ENCODE measurements at regions not wholly inside any gene's neighbourhood (a gene's known extent, or its start where the extent isn't known, plus 50 kb on each side); places are given as distances from the start of the nearest gene placed in this dataset.

DNA sequence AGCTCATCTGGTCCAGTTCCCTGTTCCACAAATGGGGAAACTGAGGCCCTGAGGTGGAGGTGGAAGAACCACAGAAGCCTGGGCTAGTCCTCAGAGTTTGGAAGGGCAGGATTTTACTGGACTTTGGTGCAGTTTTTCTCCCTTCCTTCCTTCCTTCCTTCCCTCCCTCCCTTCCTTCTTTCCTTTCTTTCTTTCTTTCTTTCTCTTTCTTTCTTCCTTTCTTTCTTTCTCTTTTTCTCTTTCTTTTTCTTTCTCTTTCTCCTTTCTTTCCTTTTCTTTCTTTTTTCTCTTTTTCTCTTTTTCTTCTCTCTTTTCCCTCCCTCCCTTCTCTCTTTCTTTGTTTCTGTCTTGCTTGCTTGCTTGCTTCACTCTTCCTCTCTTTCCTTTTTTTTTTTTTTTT lies 95.7 kb upstream of the TBX3 start:
- Mint-ChIP-seq H3K9me3 (ENCODE audit: unreplicated experiment) (no peaks in the 10 kb centered on the region), H3K27ac (ENCODE audit: low read depth, unreplicated experiment) (no peak overlapping the region), H3K27me3 (ENCODE audit: insufficient read depth, unreplicated experiment) (no peaks in the 10 kb centered on the region), H3K4me1 (ENCODE audit: insufficient read depth, unreplicated experiment) (peaks cover 11% of the 10 kb centered on the region), H3K4me3 (ENCODE audit: unreplicated experiment) (no peak overlapping the region), H3K36me3 (ENCODE audit: insufficient read depth, unreplicated experiment) (no peaks in the 10 kb centered on the region)
- TF ChIP-seq, protein P1, sequence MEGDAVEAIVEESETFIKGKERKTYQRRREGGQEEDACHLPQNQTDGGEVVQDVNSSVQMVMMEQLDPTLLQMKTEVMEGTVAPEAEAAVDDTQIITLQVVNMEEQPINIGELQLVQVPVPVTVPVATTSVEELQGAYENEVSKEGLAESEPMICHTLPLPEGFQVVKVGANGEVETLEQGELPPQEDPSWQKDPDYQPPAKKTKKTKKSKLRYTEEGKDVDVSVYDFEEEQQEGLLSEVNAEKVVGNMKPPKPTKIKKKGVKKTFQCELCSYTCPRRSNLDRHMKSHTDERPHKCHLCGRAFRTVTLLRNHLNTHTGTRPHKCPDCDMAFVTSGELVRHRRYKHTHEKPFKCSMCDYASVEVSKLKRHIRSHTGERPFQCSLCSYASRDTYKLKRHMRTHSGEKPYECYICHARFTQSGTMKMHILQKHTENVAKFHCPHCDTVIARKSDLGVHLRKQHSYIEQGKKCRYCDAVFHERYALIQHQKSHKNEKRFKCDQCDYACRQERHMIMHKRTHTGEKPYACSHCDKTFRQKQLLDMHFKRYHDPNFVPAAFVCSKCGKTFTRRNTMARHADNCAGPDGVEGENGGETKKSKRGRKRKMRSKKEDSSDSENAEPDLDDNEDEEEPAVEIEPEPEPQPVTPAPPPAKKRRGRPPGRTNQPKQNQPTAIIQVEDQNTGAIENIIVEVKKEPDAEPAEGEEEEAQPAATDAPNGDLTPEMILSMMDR (IDR thresholded peaks at IDR 0.05; ENCODE audit: unreplicated experiment) = no peak
- intact Hi-C loops (cut with micrococcal nuclease) = no loop called here
- BruUV-seq (replicated peaks) = no TSS peak
- ChIA-PET CTCF (no interaction called here), POLR2A (no interaction called here)
- no peak for DNase-seq (ENCODE audit: unreplicated experiment)

DNA sequence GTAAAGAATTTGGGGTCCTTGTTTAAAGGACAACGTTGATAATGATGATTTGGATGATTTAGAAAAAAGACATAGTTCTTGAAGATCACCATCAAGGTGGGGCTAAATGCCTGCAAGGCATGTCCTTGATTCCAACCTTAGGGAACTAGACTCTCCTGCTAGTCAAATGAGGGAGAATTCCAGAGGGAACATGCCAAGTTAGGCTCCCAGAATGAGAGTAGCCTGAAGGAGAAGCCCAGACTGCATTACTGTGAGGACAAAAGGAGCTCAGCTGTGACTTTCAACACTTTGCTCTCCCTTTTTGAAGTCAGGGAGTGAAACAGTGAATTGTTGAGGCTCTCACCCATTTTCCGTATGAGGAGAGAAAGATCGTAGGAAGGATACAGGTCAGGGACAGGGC lies 95.2 kb upstream of the TBX3 start:
- Mint-ChIP-seq H3K9me3 (ENCODE audit: unreplicated experiment) (no peaks in the 10 kb centered on the region), H3K36me3 (ENCODE audit: insufficient read depth, unreplicated experiment) (no peaks in the 10 kb centered on the region), H3K4me1 (ENCODE audit: insufficient read depth, unreplicated experiment) (peaks cover 11% of the 10 kb centered on the region), H3K4me3 (ENCODE audit: unreplicated experiment) (no peak overlapping the region), H3K27me3 (ENCODE audit: insufficient read depth, unreplicated experiment) (no peaks in the 10 kb centered on the region), H3K27ac (ENCODE audit: low read depth, unreplicated experiment) (no peak overlapping the region)
- TF ChIP-seq, protein P1 (IDR thresholded peaks at IDR 0.05; ENCODE audit: unreplicated experiment) = no peak
- no TSS peak for BruUV-seq (replicated peaks)
- intact Hi-C loops (cut with micrococcal nuclease) = no loop called here
- CTCF ChIA-PET = no interaction called here
- DNase-seq (ENCODE audit: unreplicated experiment) = no peak
- POLR2A ChIA-PET = no interaction called here

DNA sequence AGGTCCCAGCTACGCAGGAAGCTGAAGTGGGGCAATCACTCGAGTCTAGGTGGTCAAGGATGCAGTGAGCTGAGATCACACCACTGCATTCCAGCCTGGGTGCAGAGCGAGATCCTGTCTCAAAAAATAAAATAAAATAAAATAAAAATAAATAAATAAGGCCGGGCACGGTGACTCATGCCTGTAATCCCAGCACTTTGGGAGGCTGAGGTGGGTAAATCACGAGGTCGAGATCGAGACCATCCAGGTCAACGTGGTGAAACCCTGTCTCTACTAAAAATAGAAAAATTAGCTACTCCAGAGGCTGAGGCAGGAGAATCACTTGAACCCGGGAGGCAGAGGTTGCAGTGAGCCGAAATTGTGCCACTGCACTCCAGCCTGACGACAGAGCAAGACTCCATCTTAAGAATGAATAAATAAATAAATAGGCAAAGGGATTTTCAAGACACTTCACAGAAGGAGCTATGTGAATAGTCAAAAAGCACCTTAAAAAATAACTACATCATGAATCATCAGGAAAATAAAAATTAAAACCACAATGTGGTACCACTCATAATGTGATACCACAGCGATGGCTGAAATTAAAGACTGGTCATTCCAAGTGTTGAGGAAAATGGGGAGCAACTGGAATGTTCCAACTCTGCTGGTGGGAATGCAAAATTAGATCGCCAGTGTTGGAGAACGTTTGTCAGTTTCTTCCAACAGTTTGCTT lies 92.9 kb upstream of the TBX3 start:
- BruUV-seq (replicated peaks) = no TSS peak
- Mint-ChIP-seq H3K36me3 (ENCODE audit: insufficient read depth, unreplicated experiment) (no peaks in the 10 kb centered on the region), H3K9me3 (ENCODE audit: unreplicated experiment) (no peaks in the 10 kb centered on the region), H3K4me3 (ENCODE audit: unreplicated experiment) (peak overlapping the region; percentile 46), H3K4me1 (ENCODE audit: insufficient read depth, unreplicated experiment) (peaks cover 11% of the 10 kb centered on the region), H3K27me3 (ENCODE audit: insufficient read depth, unreplicated experiment) (no peaks in the 10 kb centered on the region), H3K27ac (ENCODE audit: low read depth, unreplicated experiment) (no peak overlapping the region)
- CTCF ChIA-PET = interaction anchor here (0.6 to 0.8 kb wide), 4 partner anchors 8 to 1612 kb away, joined by 3 read pairs; no protein-coding TSS in a partner anchor
- intact Hi-C loops (cut with micrococcal nuclease) = no loop called here
- POLR2A ChIA-PET = interaction anchor here (0.8 kb wide), 1 partner anchor 818 kb away, joined by 3 read pairs; no protein-coding TSS in a partner anchor
- DNase-seq (ENCODE audit: unreplicated experiment) = peak; percentile 66
- TF ChIP-seq, protein P1 (IDR thresholded peaks at IDR 0.05; ENCODE audit: unreplicated experiment) = no peak

DNA sequence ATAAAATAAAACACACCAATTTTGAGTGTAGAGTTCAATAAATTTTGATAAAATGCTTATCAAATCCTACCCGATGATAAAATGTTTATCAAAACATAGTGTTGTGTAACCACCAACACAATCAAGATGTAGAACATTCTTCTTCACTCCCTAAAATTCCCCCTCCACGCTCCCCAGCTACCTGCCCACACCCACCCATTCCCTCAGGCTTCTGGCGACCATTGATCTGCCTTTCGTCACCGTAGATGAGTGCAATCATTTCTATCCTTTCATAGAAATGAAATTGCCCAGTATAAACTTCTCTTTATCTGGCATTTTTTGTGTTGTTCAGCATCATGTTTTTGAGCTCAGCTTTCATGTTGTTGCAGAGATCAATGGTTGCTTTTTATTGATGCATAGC lies 90.7 kb upstream of the TBX3 start:
- Mint-ChIP-seq H3K36me3 (ENCODE audit: insufficient read depth, unreplicated experiment) (no peaks in the 10 kb centered on the region), H3K4me3 (ENCODE audit: unreplicated experiment) (no peak overlapping the region), H3K27ac (ENCODE audit: low read depth, unreplicated experiment) (no peak overlapping the region), H3K9me3 (ENCODE audit: unreplicated experiment) (no peaks in the 10 kb centered on the region), H3K4me1 (ENCODE audit: insufficient read depth, unreplicated experiment) (peaks cover 11% of the 10 kb centered on the region), H3K27me3 (ENCODE audit: insufficient read depth, unreplicated experiment) (no peaks in the 10 kb centered on the region)
- CTCF ChIA-PET = interaction anchor here (0.6 to 0.7 kb wide), 3 partner anchors 270 to 729 kb away, joined by 3 to 4 read pairs (median 4); no protein-coding TSS in a partner anchor
- no TSS peak for BruUV-seq (replicated peaks)
- intact Hi-C loops (cut with micrococcal nuclease) = no loop called here
- POLR2A ChIA-PET = no interaction called here
- DNase-seq (ENCODE audit: unreplicated experiment) = no peak
- TF ChIP-seq, protein P1 (IDR thresholded peaks at IDR 0.05; ENCODE audit: unreplicated experiment) = no peak
